Trophoblast cell (in vitro differentiated cells and primary cell): ENCODE measurements at regions not wholly inside any gene's neighbourhood (a gene's known extent, or its start where the extent isn't known, plus 50 kb on each side); places are given as distances from the start of the nearest gene placed in this dataset.

Experiments
- DNase-seq, 2 donors: peaks; one replicate each; pipeline ENCODE4 v3.0.0-alpha.2; 2016
- H2AFZ ChIP-seq: 2 replicates; pipeline ENCODE4 v1.6.1; 2013; ENCODE audit warnings: low read length, moderate library complexity, mild to moderate bottlenecking; ENCODE audit not compliant: insufficient read depth, poor library complexity
- H2AK5ac ChIP-seq: 2 replicates; pipeline ENCODE4 v1.6.1; 2013; ENCODE audit warnings: mild to moderate bottlenecking, low read length
- H2BK120ac ChIP-seq: 2 replicates; pipeline ENCODE4 v1.6.1; 2013; ENCODE audit warnings: low read length, mild to moderate bottlenecking, moderate library complexity; ENCODE audit not compliant: insufficient read depth, poor library complexity
- H2BK12ac ChIP-seq: 2 replicates; pipeline ENCODE4 v1.6.1; 2013; ENCODE audit warnings: mild to moderate bottlenecking, low read length, moderate library complexity
- H2BK5ac ChIP-seq: 2 replicates; pipeline ENCODE4 v1.6.1; 2013; ENCODE audit warnings: low read length, low read depth, moderate library complexity, mild to moderate bottlenecking; ENCODE audit not compliant: poor library complexity
- H3K14ac ChIP-seq: 2 replicates; pipeline ENCODE4 v1.6.1; 2013; ENCODE audit warnings: mild to moderate bottlenecking, low read length
- H3K18ac ChIP-seq: 2 replicates; pipeline ENCODE4 v1.6.1; 2013; ENCODE audit warnings: mild to moderate bottlenecking, low read length
- H3K23ac ChIP-seq: 2 replicates; pipeline ENCODE4 v1.6.1; 2013; ENCODE audit warnings: low read length
- H3K27ac ChIP-seq: 2 replicates; pipeline ENCODE4 v1.5.1; 2013; ENCODE audit warnings: low read depth, mild to moderate bottlenecking, inconsistent platforms, low read length, moderate library complexity
- H3K27me3 ChIP-seq: 2 replicates; pipeline ENCODE4 v1.6.1; 2013; ENCODE audit warnings: inconsistent platforms, mild to moderate bottlenecking, low read length, moderate library complexity; ENCODE audit not compliant: insufficient read depth
- H3K36me3 ChIP-seq, 2 experiments: 1 replicate in 1 of 2; 2 replicates in 1 of 2; pipeline ENCODE4 v1.6.1; 2013; ENCODE audit warnings: low read length in 2 of 2, mild to moderate bottlenecking in 2 of 2, moderate library complexity in 1 of 2; ENCODE audit not compliant: insufficient read depth in 2 of 2, control insufficient read depth in 1 of 2
- H3K4ac ChIP-seq: 2 replicates; pipeline ENCODE4 v1.6.1; 2013; ENCODE audit warnings: low read depth, mild to moderate bottlenecking, low read length, moderate library complexity
- H3K4me1 ChIP-seq, 2 experiments: 1 replicate in 1 of 2; 2 replicates in 1 of 2; pipeline ENCODE4 v1.6.1; 2013; ENCODE audit warnings: low read length in 2 of 2, mild to moderate bottlenecking in 2 of 2, moderate library complexity in 1 of 2; ENCODE audit not compliant: insufficient read depth in 2 of 2, control insufficient read depth in 1 of 2
- H3K4me2 ChIP-seq: 2 replicates; pipeline ENCODE4 v1.6.1; 2013; ENCODE audit warnings: inconsistent platforms, mild to moderate bottlenecking, low read length, moderate library complexity
- H3K4me3 ChIP-seq: 2 replicates; pipeline ENCODE4 v1.5.1; 2013; ENCODE audit warnings: mild to moderate bottlenecking, low read depth, low read length, inconsistent platforms
- H3K79me1 ChIP-seq: one replicate; pipeline ENCODE4 v1.6.1; 2013; ENCODE audit warnings: low read length
- H3K79me2 ChIP-seq: 2 replicates; pipeline ENCODE4 v1.6.1; 2013; ENCODE audit warnings: low read length, mild to moderate bottlenecking; ENCODE audit not compliant: control insufficient read depth, insufficient read depth, poor library complexity
- H3K9ac ChIP-seq: 2 replicates; pipeline ENCODE4 v1.6.1; 2013; ENCODE audit warnings: mild to moderate bottlenecking, low read length
- H3K9me3 ChIP-seq: 2 replicates; pipeline ENCODE4 v1.6.1; 2013; ENCODE audit warnings: low read depth, mild to moderate bottlenecking, control low read depth, inconsistent platforms, low read length; ENCODE audit not compliant: insufficient read depth
- H4K12ac ChIP-seq: 2 replicates; pipeline ENCODE4 v1.6.1; 2013; ENCODE audit warnings: low read depth, mild to moderate bottlenecking, low read length, moderate library complexity
- H4K8ac ChIP-seq: 2 replicates; pipeline ENCODE4 v1.6.1; 2013; ENCODE audit warnings: low read depth, mild to moderate bottlenecking, low read length, moderate library complexity
- H4K91ac ChIP-seq: one replicate; pipeline ENCODE4 v1.6.1; 2013; ENCODE audit warnings: low read depth, mild to moderate bottlenecking, low read length, moderate library complexity
- WGBS: extraction: QIAGEN DNeasy Blood & Tissue Kit; methylation state at CpG from one replicate; pipeline ENCODE4 v1.1.7; 2013; ENCODE audit warnings: missing lambda C conversion rate; ENCODE audit not compliant: insufficient read length, insufficient coverage; ENCODE audit errors: extremely low coverage; 5-methylcytosine and 5-hydroxymethylcytosine counted together

DNA sequence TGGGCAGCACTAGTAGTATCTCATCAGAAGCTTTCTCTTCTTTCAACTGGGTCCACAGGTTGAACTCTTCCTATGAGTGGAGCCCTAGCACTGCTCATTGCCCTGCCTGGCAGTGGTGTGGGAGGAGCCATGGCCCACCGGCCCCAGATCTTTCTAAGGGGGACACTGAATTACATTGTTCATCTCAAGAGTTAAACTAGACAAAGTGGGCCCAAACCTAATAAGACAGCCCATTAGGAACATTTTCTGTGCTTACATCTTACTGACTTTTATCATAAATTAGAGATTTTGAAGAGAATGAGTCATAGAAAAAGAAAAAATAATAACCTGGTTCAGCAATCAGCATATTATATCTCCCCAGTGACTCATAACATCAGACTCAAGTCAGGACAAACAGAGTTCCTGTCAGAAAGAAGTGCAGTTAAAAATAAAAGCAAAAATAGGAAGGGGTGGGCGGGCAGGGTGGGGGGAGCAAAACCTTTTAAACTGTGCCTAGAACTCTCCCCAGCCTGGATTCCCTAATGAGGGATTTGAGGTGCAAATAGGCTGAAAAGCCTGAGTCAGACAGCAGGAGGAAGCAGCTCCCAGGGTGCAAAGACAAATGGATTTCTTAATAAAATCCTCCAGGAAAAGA, 161.6 kb upstream of the TRIB2 start:
- H2AFZ ChIP-seq: no peak overlapping the region
- H3K14ac ChIP-seq: no peak overlapping the region
- no peaks in the 10 kb centered on the region for H3K9me3 ChIP-seq
- H3K79me2 ChIP-seq: no peaks in the 10 kb centered on the region
- no peak overlapping the region for H3K23ac ChIP-seq
- H3K79me1 ChIP-seq: no peaks in the 10 kb centered on the region
- no peak overlapping the region for H3K18ac ChIP-seq
- H3K36me3 ChIP-seq: no peaks in the 10 kb centered on the region
- H3K4me3 ChIP-seq: no peak overlapping the region
- H3K27ac ChIP-seq: no peak overlapping the region
- H3K4me2 ChIP-seq: no peak overlapping the region
- no peak overlapping the region for H4K91ac ChIP-seq
- no peak overlapping the region for H4K12ac ChIP-seq
- H3K4ac ChIP-seq: no peak overlapping the region
- WGBS: no CpG with 5 or more reads among the region's 2 CpGs
- H2AK5ac ChIP-seq: no peak overlapping the region
- no peak overlapping the region for H2BK120ac ChIP-seq
- H2BK12ac ChIP-seq: no peak overlapping the region
- no peak for DNase-seq
- H3K27me3 ChIP-seq: no peaks in the 10 kb centered on the region
- H3K4me1 ChIP-seq: no peaks in the 10 kb centered on the region
- H4K8ac ChIP-seq: no peak overlapping the region
- H3K9ac ChIP-seq: no peak overlapping the region
- H2BK5ac ChIP-seq: no peak overlapping the region

DNA sequence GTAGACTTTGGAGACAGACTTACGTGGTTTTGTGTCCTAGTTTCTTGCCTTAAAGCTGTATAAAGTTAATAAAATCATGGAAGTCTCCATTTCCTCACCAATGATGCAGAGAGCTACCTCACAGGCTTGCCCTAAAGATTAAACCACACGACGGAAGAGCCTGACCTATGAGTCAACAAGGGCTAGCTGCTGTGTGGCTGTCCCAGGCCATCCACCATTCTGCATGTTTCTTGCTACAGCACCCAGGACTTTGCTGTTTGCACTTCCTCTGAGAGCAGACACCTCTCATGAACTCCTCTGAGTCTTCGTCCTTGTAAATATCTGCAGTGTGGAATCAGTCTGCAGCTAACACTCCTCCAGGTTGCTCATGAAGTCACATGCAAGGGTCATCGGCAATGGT, 160.0 kb upstream of the TRIB2 start:
- no peaks in the 10 kb centered on the region for H3K27me3 ChIP-seq
- H3K4ac ChIP-seq: no peak overlapping the region
- no peak overlapping the region for H2AK5ac ChIP-seq
- H4K12ac ChIP-seq: no peak overlapping the region
- no CpG with 5 or more reads among the region's 5 CpGs for WGBS
- no peak overlapping the region for H3K14ac ChIP-seq
- H3K36me3 ChIP-seq: no peaks in the 10 kb centered on the region
- H2BK12ac ChIP-seq: no peak overlapping the region
- no peaks in the 10 kb centered on the region for H3K9me3 ChIP-seq
- no peak overlapping the region for H3K4me3 ChIP-seq
- H2BK120ac ChIP-seq: no peak overlapping the region
- no peaks in the 10 kb centered on the region for H3K79me1 ChIP-seq
- no peak overlapping the region for H3K4me2 ChIP-seq
- H4K91ac ChIP-seq: no peak overlapping the region
- H3K18ac ChIP-seq: no peak overlapping the region
- no peaks in the 10 kb centered on the region for H3K79me2 ChIP-seq
- H2BK5ac ChIP-seq: no peak overlapping the region
- no peak overlapping the region for H3K23ac ChIP-seq
- no peak overlapping the region for H3K9ac ChIP-seq
- no peak overlapping the region for H3K27ac ChIP-seq
- no peak overlapping the region for H4K8ac ChIP-seq
- DNase-seq: no peak
- no peak overlapping the region for H2AFZ ChIP-seq
- no peaks in the 10 kb centered on the region for H3K4me1 ChIP-seq

GRCh38 chr2:12557688-12558087, 159.0 kb upstream of the TRIB2 start:
- Histone ChIP-seq H3K18ac (no peak overlapping the region), H3K79me2 (no peaks in the 10 kb centered on the region), H2AK5ac (no peak overlapping the region), H3K79me1 (no peaks in the 10 kb centered on the region), H3K4me2 (no peak overlapping the region), H3K4me1 (no peaks in the 10 kb centered on the region), H3K9ac (no peak overlapping the region), H3K23ac (no peak overlapping the region), H2BK5ac (no peak overlapping the region), H3K4ac (no peak overlapping the region), H3K36me3 (no peaks in the 10 kb centered on the region), H4K8ac (no peak overlapping the region), H3K14ac (no peak overlapping the region), H2BK120ac (no peak overlapping the region), H2BK12ac (no peak overlapping the region), H3K4me3 (no peak overlapping the region), H2AFZ (no peak overlapping the region), H3K27ac (no peak overlapping the region), H4K91ac (no peak overlapping the region), H4K12ac (no peak overlapping the region), H3K27me3 (no peaks in the 10 kb centered on the region), H3K9me3 (no peaks in the 10 kb centered on the region)
- no CpG with 5 or more reads among the region's 4 CpGs for WGBS
- DNase-seq: no peak

- Histone ChIP-seq H3K27me3 (no peaks in the 10 kb centered on the region), H3K9me3 (no peaks in the 10 kb centered on the region), H3K79me2 (no peaks in the 10 kb centered on the region), H3K27ac (no peak overlapping the region), H3K4me2 (no peak overlapping the region), H4K12ac (no peak overlapping the region), H3K36me3 (no peaks in the 10 kb centered on the region), H3K4ac (no peak overlapping the region), H2BK5ac (no peak overlapping the region), H2AFZ (no peak overlapping the region), H3K14ac (no peak overlapping the region), H3K4me3 (no peak overlapping the region), H3K9ac (no peak overlapping the region), H2BK12ac (no peak overlapping the region), H3K4me1 (no peaks in the 10 kb centered on the region), H3K18ac (no peak overlapping the region), H2BK120ac (no peak overlapping the region), H2AK5ac (no peak overlapping the region), H4K8ac (no peak overlapping the region), H3K23ac (no peak overlapping the region), H4K91ac (no peak overlapping the region), H3K79me1 (no peaks in the 10 kb centered on the region)
- no peak for DNase-seq
- WGBS: no CpG with 5 or more reads among the region's 2 CpGs
Measured at GRCh38 chr2:12558519-12558918, 158.2 kb upstream of the TRIB2 start.
